Limb (tissue), 2 donors: ENCODE measurements at regions not wholly inside any gene's neighbourhood (a gene's known extent, or its start where the extent isn't known, plus 50 kb on each side); places are given as distances from the start of the nearest gene placed in this dataset.
"Not testable (repeated sequence)": the region's sequence is repeated elsewhere in the genome, so short reads cannot be mapped to it uniquely, and the experiment has no call there.

Source experiments
- DNase-seq, 2 donors: peaks; one replicate each; pipeline ENCODE4 v3.0.0-alpha.2; 2016; ENCODE audit errors: extremely low spot score in 2 of 2

DNA sequence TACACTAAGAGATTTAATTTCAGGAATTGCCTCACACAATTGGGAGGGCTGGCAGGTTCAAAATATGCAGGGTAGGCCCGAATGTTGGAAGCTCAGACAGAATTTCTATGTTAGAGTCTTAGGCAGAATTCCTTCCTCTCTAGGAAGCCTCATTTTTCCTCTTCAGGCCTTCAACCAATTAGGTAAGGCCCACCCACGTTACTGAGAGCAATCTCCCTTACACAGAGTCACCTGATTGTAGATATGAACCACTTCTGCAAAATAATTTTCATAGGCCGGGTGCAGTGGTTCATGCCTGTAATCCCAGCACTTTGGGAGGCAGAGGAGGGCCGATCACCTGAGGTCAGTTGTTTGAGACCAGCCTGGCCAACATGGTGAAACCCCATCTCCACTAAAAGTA lies 50.2 kb upstream of the HIVEP1 start:
- DNase-seq = no peak

DNA sequence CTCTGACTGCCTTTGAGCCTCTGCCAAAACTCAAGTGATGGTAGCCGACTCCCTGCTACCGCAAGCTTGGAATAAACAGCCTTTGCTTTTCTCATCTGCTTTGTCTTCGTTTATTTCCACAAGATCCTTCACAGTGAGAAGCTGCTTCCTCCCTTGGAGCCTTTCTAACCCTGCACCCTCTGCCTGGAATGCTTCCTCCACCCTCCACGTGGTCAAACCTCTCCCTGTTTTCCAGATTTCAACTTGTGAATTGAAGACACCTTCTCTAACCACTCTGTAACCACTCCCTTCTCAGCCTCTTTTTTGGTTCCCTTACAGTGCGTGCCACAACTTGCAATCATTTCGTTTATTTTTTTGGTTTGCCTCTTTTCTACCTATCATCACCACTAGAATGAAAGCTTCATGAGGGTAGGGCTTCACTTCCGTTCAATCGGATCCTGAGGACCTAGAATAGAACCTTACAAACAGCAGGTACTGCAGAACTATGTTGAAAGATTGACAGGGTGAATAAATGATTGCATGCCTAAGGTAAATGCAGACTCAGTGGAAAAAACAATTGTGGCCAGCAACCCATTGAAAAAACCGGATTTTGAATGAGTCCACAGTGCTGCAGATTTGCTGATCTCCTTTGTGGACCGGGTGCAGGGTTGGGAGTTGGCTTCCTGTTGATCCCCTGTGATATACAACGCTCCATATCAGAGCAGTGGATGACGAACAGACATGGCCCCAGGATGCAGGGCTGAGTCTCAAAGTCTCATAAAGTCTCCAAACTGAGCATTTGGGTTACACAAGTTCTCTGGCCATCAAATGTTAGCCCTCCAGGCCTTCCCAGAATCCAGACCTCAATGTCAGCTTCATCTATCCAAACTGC lies 51.0 kb upstream of the HIVEP1 start:
- DNase-seq = no peak

- DNase-seq = no peak
These were observed 55.3 kb upstream of the HIVEP1 start for GRCh38 chr6:11956781-11957180.

DNA sequence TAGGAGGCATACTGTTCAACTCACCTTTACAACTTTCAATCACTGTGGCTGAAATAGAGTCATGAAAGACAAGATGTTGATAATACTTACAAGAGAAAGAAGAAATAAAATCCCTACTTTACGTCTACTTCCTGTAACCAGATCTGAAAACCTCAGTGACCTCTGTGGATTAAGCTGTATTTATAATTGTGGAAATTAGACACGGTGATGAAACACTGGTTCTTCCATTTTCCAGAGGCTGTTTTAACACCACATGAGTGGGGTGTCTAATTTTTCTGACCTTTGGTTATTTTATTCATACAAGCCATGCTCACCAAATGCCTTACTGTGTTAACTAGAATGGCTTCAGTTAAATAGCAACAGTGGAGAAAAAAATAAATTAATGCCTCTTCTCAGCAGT lies 58.5 kb upstream of the HIVEP1 start:
- no peak for DNase-seq

GRCh38 chr6:11952316-11952715 lies 59.8 kb upstream of the HIVEP1 start:
- DNase-seq = no peak

DNA sequence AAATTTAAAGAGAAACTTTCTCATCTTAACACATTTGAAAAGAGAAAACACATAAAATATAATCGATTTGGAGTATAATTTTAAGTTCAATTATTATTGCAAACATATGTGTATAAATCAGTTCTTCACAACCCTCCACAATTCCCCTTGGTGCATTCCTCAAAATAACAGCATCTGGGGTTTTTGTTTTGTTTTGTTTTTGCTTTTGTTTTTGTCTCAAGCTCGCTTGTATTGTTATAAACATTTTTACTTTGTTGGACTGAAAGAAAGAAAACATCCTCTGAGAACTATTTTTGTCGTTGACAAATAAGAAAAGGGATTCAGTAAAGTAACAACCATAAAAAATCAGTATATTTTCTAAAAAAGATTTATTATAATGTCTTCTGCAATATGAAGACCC lies 60.2 kb upstream of the HIVEP1 start:
- no peak for DNase-seq

DNA sequence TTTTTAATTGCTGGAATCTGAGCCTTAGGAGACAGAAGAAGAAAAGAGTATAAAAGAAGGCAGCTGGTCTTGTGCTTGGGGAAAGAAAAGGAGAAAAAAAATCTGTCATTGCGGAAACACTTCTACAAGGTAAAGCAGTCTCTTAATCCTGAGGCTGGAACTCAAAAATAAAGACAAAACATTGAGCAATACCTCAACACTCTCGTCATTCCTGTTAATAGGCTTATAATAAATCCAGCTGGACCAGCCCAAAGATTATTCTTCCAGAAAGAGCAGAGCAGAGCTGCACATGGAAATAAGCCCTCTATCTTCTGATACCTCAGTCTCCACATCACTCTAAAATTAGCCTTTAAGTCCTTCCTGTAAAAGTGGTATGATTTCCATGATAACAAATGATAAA lies 62.0 kb upstream of the HIVEP1 start:
- DNase-seq = no peak

- no peak for DNase-seq
These were observed 64.5 kb upstream of the HIVEP1 start for GRCh38 chr6:11947575-11947974.

- DNase-seq = no peak
These were observed 65.0 kb upstream of the HIVEP1 start for GRCh38 chr6:11947063-11947462.

DNA sequence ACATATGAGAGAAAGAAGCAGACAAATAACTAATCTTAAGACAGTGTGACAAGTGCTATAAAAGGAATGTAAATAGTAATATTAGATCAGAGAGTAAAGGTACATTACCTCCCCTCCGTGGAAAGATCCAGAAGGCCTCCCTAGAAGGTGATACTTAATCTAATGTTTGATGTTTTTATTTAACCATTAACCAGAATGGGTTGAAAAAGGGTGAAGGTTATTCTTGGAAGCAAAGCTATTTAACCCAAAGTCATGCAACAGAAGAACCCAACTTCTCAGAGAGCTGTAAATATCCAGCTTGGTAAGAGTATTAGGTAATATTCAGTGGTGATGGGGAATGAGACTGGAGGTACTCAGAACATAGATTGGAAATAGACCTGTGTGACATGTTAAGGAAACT lies 68.0 kb upstream of the HIVEP1 start:
- no peak for DNase-seq

- DNase-seq = no peak
These were observed 69.1 kb upstream of the HIVEP1 start for GRCh38 chr6:11943060-11943459.

GRCh38 chr6:11942185-11942864 lies 69.8 kb upstream of the HIVEP1 start:
- no peak for DNase-seq

- DNase-seq = not testable (repeated sequence)
These were observed 71.5 kb upstream of the HIVEP1 start for GRCh38 chr6:11940532-11941166.

- no peak for DNase-seq
These were observed 73.7 kb upstream of the HIVEP1 start for GRCh38 chr6:11938285-11938890.

DNA sequence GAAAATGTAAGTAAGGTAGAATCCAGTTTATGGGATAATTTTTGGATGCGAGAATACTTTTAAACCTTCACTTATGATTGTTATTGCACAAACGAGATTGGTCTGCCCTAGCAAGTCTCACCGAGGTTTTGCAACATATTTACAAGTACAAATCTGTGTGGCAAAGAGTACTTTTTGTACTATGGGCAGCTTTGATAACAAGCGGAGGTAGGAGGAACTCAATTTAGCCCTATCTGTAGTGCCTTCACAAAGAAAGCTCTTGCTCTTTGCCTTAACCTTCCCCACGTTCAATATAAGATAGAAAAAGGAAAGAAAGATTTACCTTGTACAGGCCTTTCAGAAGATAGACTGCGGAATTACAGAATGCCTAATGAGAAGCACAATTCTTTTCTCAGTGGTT lies 77.5 kb upstream of the HIVEP1 start:
- no peak for DNase-seq

- not testable (repeated sequence) for DNase-seq
These were observed 79.2 kb upstream of the HIVEP1 start for GRCh38 chr6:11932892-11933291.

- DNase-seq = no peak
These were observed 80.6 kb upstream of the HIVEP1 start for GRCh38 chr6:11931296-11932035.

GRCh38 chr6:11930834-11931233 lies 81.3 kb upstream of the HIVEP1 start:
- DNase-seq = not testable (repeated sequence)

DNA sequence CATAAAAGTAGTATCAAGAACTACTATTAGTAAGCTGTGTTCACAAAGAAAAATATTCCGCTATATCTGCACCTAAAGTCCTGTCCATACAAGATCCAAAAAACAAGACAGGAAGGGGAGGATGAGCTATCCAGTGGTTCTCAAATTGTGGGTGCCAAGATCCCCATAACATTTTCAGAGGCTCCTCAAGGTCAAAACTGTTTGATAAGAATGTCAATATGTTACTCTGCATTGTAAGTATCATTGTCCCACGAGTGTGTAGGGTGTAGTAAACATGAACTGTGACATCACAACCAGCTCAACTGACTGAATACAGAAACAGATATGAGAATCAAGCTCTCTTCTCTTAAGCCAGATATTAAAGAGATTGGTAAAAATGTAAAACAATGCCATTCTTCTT lies 81.9 kb upstream of the HIVEP1 start:
- no peak for DNase-seq

GRCh38 chr6:11929241-11929835 lies 82.8 kb upstream of the HIVEP1 start:
- DNase-seq = no peak
